Natural killer cell (primary cell): ENCODE measurements at regions not wholly inside any gene's neighbourhood (a gene's known extent, or its start where the extent isn't known, plus 50 kb on each side); places are given as distances from the start of the nearest gene placed in this dataset.

Source experiments
- ATAC-seq, 3 donors: fragments of 150-1000 bp in 2 of 3; fragments of 200-7000 bp in 1 of 3; cut with Tn5 transposase; 1 replicate in 1 of 3; 2 replicates in 2 of 3; pipeline ENCODE4 v1.10.0; 2021; ENCODE audit warnings: mild to moderate bottlenecking in 2 of 3, moderate library complexity in 2 of 3
- DNase-seq, 2 donors: peaks; one replicate each; pipeline versions ENCODE4 v3.0.0 to v3.0.0-alpha.2; 2013 to 2021; ENCODE audit warnings: mixed read lengths in 1 of 2
- H3K27ac ChIP-seq: one replicate; pipeline ENCODE4 v1.5.1; 2013; ENCODE audit warnings: mild to moderate bottlenecking, low read length
- H3K27me3 ChIP-seq: one replicate; pipeline ENCODE4 v1.6.1; 2013; ENCODE audit warnings: low read length; ENCODE audit not compliant: control insufficient read depth, insufficient read depth
- H3K36me3 ChIP-seq: one replicate; pipeline ENCODE4 v1.6.1; 2013; ENCODE audit warnings: low read length; ENCODE audit not compliant: control insufficient read depth, insufficient read depth
- H3K4me1 ChIP-seq: one replicate; pipeline ENCODE4 v1.6.1; 2013; ENCODE audit warnings: low read length; ENCODE audit not compliant: control insufficient read depth, insufficient read depth
- H3K4me3 ChIP-seq: one replicate; pipeline ENCODE4 v1.5.1; 2013; ENCODE audit warnings: low read length
- H3K9me3 ChIP-seq: one replicate; pipeline ENCODE4 v1.6.1; 2013; ENCODE audit warnings: low read length; ENCODE audit not compliant: control insufficient read depth, insufficient read depth
- H3K27ac Mint-ChIP-seq, 2 donors: one replicate each; pipeline ENCODE4 v1.8.0; 2022; ENCODE audit warnings: mild to moderate bottlenecking in 2 of 2, mixed read lengths in 2 of 2, moderate library complexity in 1 of 2
- H3K27me3 Mint-ChIP-seq, 2 donors: one replicate each; pipeline ENCODE4 v1.8.0; 2022; ENCODE audit warnings: low read depth in 2 of 2, mixed read lengths in 2 of 2
- H3K36me3 Mint-ChIP-seq: one replicate; pipeline ENCODE4 v1.8.0; 2022; ENCODE audit warnings: mixed read lengths
- H3K4me1 Mint-ChIP-seq, 2 donors: one replicate each; pipeline ENCODE4 v1.8.0; 2022; ENCODE audit warnings: mixed read lengths in 2 of 2
- H3K4me3 Mint-ChIP-seq: one replicate; pipeline ENCODE4 v1.8.0; 2022; ENCODE audit warnings: mild to moderate bottlenecking, moderate library complexity, mixed read lengths
- H3K9me3 Mint-ChIP-seq, 2 donors: one replicate each; pipeline ENCODE4 v1.8.0; 2022; ENCODE audit warnings: mixed read lengths in 2 of 2
- CTCF ChIP-seq: fragments of 200-600 bp; IDR thresholded peaks from one replicate; pipeline ENCODE4 v1.8.0; 2022; ENCODE audit warnings: antibody characterized with exemption
- whole genome bisulfite sequencing: methylation state at CpG from one replicate; pipeline ENCODE4 v1.1.7; 2013; ENCODE audit warnings: missing lambda C conversion rate; ENCODE audit not compliant: insufficient coverage; 5-methylcytosine and 5-hydroxymethylcytosine counted together
- intact Hi-C: fragments of 100-400 bp; cut with micrococcal nuclease; formaldehyde crosslinking; loops from one replicate; pipeline ENCODE4 v1.14.2; 2022

DNA sequence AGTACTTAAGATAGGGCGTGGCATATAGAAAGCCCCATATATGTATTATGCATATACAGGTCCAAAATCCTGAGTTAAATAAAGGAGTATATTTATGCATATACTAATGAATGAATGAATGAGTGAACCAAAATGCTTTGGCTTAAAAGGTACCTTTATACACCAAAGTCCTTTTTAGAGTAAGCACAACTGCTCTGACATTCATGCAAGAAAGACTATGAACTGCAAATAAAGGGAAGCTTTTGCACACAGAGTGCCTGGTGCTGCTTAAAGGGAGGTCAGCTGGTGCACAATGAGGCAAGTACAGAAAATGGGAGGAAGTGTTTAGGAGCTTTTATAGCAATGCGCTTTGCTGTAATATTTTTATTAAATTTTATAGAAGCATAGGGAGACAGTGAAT lies 214.0 kb downstream of the KLF13 start:
- Histone ChIP-seq H3K9me3 (no peaks in the 10 kb centered on the region), H3K4me1 (no peaks in the 10 kb centered on the region), H3K27me3 (peaks cover 10% of the 10 kb centered on the region), H3K27ac (no peak overlapping the region), H3K4me3 (no peak overlapping the region), H3K36me3 (no peaks in the 10 kb centered on the region)
- Mint-ChIP-seq H3K9me3 (no peaks in the 10 kb centered on the region), H3K4me3 (no peak overlapping the region), H3K27ac (no peak overlapping the region), H3K4me1 (no peaks in the 10 kb centered on the region), H3K27me3 (peaks cover 47 to 73% of the 10 kb centered on the region in 2 donors), H3K36me3 (no peaks in the 10 kb centered on the region)
- DNase-seq (no peak), ATAC-seq (no peak)
- TF ChIP-seq CTCF, result no peak
- 100% methylated on average over 1 of the region's 2 CpGs for WGBS
- intact Hi-C loops, result no loop called here

- no peaks in the 10 kb centered on the region for H3K36me3 Mint-ChIP-seq
- Histone ChIP-seq H3K27me3 (peaks cover 6% of the 10 kb centered on the region), H3K4me1 (no peaks in the 10 kb centered on the region), H3K4me3 (no peak overlapping the region), H3K27ac (no peak overlapping the region), H3K9me3 (no peaks in the 10 kb centered on the region), H3K36me3 (no peaks in the 10 kb centered on the region)
- H3K4me1 Mint-ChIP-seq, result no peaks in the 10 kb centered on the region
- ATAC-seq (no peak), DNase-seq (no peak)
- no peak overlapping the region for H3K27ac Mint-ChIP-seq
- H3K27me3 Mint-ChIP-seq, result peaks cover 53 to 71% of the 10 kb centered on the region in 2 donors
- H3K9me3 Mint-ChIP-seq, result no peaks in the 10 kb centered on the region
- no peak overlapping the region for H3K4me3 Mint-ChIP-seq
- no peak for TF ChIP-seq CTCF
- intact Hi-C loops, result no loop called here
These were observed 217.7 kb downstream of the KLF13 start for GRCh38 chr15:31544361-31544760.

DNA sequence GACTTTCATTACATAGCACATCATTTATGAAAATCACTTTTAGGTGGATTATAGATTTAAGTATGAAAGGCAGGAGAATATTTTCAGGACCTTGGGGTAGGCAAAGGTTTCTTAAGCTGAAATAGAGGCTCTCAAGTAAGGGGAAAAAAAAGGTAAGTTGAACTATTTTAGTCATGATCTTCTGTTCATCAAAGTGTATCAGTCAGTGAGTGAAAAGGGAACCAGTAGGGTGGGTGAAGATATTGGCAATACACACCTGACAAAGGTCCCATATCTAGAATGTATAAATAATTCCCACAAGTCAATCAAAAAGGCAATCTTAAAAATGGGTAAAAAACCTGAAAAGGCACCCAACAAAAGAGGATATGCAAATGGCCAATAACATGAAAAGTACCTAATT lies 218.6 kb downstream of the KLF13 start:
- Mint-ChIP-seq H3K27me3 (peaks cover 47 to 66% of the 10 kb centered on the region in 2 donors), H3K27ac (no peak overlapping the region), H3K36me3 (no peaks in the 10 kb centered on the region), H3K9me3 (no peaks in the 10 kb centered on the region), H3K4me3 (no peak overlapping the region), H3K4me1 (no peaks in the 10 kb centered on the region)
- ATAC-seq (no peak), DNase-seq (no peak)
- no peak overlapping the region for H3K4me3 ChIP-seq
- H3K4me1 ChIP-seq, result no peaks in the 10 kb centered on the region
- no peak overlapping the region for H3K27ac ChIP-seq
- no peaks in the 10 kb centered on the region for H3K36me3 ChIP-seq
- no peaks in the 10 kb centered on the region for H3K9me3 ChIP-seq
- no peak for TF ChIP-seq CTCF
- peaks cover 6% of the 10 kb centered on the region for H3K27me3 ChIP-seq
- intact Hi-C loops, result no loop called here

GRCh38 chr15:31550211-31550977 lies 223.8 kb downstream of the KLF13 start:
- DNase-seq, result no peak
- Mint-ChIP-seq H3K27ac (no peak overlapping the region), H3K27me3 (peaks cover 15 to 17% of the 10 kb centered on the region in 2 donors), H3K4me1 (peaks cover 8 to 13% of the 10 kb centered on the region in 2 donors), H3K36me3 (no peaks in the 10 kb centered on the region), H3K9me3 (no peaks in the 10 kb centered on the region), H3K4me3 (no peak overlapping the region)
- intact Hi-C loops, result no loop called here
- no peaks in the 10 kb centered on the region for H3K27me3 ChIP-seq
- no peak overlapping the region for H3K4me3 ChIP-seq
- no peaks in the 10 kb centered on the region for H3K36me3 ChIP-seq
- H3K9me3 ChIP-seq, result no peaks in the 10 kb centered on the region
- peak in 1 of 3 donors; percentile 8 for ATAC-seq
- TF ChIP-seq CTCF, result no peak
- H3K4me1 ChIP-seq, result peaks cover 2% of the 10 kb centered on the region
- H3K27ac ChIP-seq, result no peak overlapping the region
- 89% methylated on average over 8 of the region's 8 CpGs for WGBS
